ENCODE measurements at regions not wholly inside any gene's neighbourhood (a gene's known extent, or its start where the extent isn't known, plus 50 kb on each side); places are given as distances from the start of the nearest gene placed in this dataset.

GRCh38 chr2:128494307-128494639 lies 175.6 kb upstream of the HS6ST1 start:
- no peak overlapping the region for H3K27ac ChIP-seq
- H3K4me1 ChIP-seq = peaks cover 16% of the 10 kb centered on the region
- Mint-ChIP-seq H3K9me3 (peaks cover 2% of the 10 kb centered on the region), H3K27me3 (ENCODE audit: insufficient read depth, low read depth) (peaks cover 5% of the 10 kb centered on the region), H3K27ac (no peak overlapping the region), H3K4me3 (no peak overlapping the region), H3K36me3 (no peaks in the 10 kb centered on the region), H3K4me1 (peaks cover 30% of the 10 kb centered on the region)
- no peaks in the 10 kb centered on the region for H4K20me1 ChIP-seq (ENCODE audit: low read depth)
- no peak overlapping the region for H3K4me2 ChIP-seq
- peaks cover 9% of the 10 kb centered on the region for H3F3A ChIP-seq (ENCODE audit: low read depth)
- no peaks in the 10 kb centered on the region for H3K27me3 ChIP-seq
- TF ChIP-seq CTCF (IDR thresholded peaks at IDR 0.05) (no peak), EZH2phosphoT487 (IDR thresholded peaks at IDR 0.05) (no peak), EZH2 (IDR thresholded peaks at IDR 0.05) (no peak)
- H2AFZ ChIP-seq (replicated peaks) = no peak overlapping the region
- no peak overlapping the region for H3K4me3 ChIP-seq
- no peaks in the 10 kb centered on the region for H3K79me2 ChIP-seq (ENCODE audit: low read depth)
- no peaks in the 10 kb centered on the region for H3K9me3 ChIP-seq (ENCODE audit: low read depth)
- H3K36me3 ChIP-seq = no peaks in the 10 kb centered on the region
- DNase-seq (ENCODE audit: low spot score) = no peak
- H3K9ac ChIP-seq = no peak overlapping the region

DNA sequence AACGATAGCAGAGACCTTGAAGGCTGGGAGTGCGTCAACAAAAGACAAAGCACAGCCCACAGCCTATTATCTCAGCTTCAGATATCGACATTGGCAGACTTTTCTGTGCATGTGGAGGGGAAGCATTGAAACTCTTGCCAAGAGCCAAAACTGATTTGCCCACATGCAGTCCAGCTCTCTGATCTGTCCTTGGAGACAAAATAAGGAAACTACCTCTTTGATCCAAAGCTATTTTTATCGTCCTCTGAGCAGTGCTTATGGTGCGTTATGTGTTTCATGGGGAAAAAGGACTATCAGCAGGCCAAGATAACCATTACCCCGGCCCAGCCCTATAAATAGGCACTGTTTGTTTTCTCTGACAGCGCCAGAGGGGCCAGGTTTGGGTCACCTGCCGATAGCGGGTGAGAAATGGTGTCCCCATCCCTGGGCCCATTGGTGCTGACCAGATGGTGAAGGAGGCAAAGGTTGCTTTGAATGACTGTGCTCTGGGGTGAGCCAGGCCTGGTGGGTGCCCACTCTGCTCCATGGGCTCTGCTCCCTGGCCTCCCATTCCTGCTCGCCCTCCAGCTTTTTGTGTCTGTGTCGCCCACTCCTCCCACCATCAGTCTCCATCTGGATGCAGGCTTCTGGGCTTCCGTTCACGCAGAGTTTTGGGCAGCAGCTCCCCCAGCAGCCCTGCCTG lies 176.1 kb upstream of the HS6ST1 start:
- no peak overlapping the region for H3K4me2 ChIP-seq
- H3K79me2 ChIP-seq (ENCODE audit: low read depth) = no peaks in the 10 kb centered on the region
- no peaks in the 10 kb centered on the region for H3K27me3 ChIP-seq
- peaks cover 25% of the 10 kb centered on the region for H3K4me1 Mint-ChIP-seq
- H3K4me3 ChIP-seq = no peak overlapping the region
- peaks cover 6% of the 10 kb centered on the region for H3K27me3 Mint-ChIP-seq (ENCODE audit: insufficient read depth, low read depth)
- peaks cover 2% of the 10 kb centered on the region for H3K9me3 Mint-ChIP-seq
- no peak overlapping the region for H3K27ac Mint-ChIP-seq
- no peak overlapping the region for H3K4me3 Mint-ChIP-seq
- no peaks in the 10 kb centered on the region for H3K36me3 ChIP-seq
- no peak for TF ChIP-seq CTCF (IDR thresholded peaks at IDR 0.05)
- TF ChIP-seq EZH2 (IDR thresholded peaks at IDR 0.05) = no peak
- TF ChIP-seq EZH2phosphoT487 (IDR thresholded peaks at IDR 0.05) = no peak
- no peaks in the 10 kb centered on the region for H4K20me1 ChIP-seq (ENCODE audit: low read depth)
- H2AFZ ChIP-seq (replicated peaks) = no peak overlapping the region
- H3K4me1 ChIP-seq = peaks cover 12% of the 10 kb centered on the region
- no peak overlapping the region for H3K9ac ChIP-seq
- no peaks in the 10 kb centered on the region for H3K36me3 Mint-ChIP-seq
- H3K27ac ChIP-seq = no peak overlapping the region
- peaks cover 9% of the 10 kb centered on the region for H3F3A ChIP-seq (ENCODE audit: low read depth)
- DNase-seq (ENCODE audit: low spot score) = no peak
- no peaks in the 10 kb centered on the region for H3K9me3 ChIP-seq (ENCODE audit: low read depth)

DNA sequence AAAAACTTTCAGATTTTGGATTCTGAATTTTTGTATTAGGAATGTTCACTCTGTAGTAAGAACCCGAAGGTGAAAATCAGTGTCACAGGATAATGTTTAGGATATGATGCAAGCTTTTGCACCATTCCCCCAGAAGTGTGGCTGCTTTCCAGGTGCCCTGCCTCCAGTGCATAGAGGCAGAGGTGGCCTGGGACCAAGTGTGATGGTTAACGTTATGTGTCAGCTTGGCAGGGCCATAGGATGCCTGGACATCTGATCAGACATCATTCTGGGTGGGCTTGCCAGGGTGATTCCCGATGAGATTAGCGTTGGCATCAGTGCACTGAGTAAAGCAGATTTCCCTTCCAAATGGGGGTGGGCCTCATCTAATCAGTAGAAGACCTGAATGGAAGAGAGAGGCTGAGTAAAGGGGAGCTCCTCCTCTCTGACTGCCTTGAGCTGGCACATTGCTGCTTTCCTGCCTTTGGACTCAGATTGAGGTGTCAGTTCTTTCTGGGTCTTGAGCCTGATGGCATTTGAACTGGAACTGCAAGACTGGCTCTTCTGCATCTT lies 177.4 kb upstream of the HS6ST1 start:
- H3K9me3 ChIP-seq (ENCODE audit: low read depth) = no peaks in the 10 kb centered on the region
- no peak overlapping the region for H2AFZ ChIP-seq (replicated peaks)
- H3K4me2 ChIP-seq = no peak overlapping the region
- no peak overlapping the region for H3K9ac ChIP-seq
- no peak overlapping the region for H3K27ac Mint-ChIP-seq
- no peak overlapping the region for H3K27ac ChIP-seq
- no peaks in the 10 kb centered on the region for H3K36me3 Mint-ChIP-seq
- TF ChIP-seq CTCF (IDR thresholded peaks at IDR 0.05) (no peak), EZH2phosphoT487 (IDR thresholded peaks at IDR 0.05) (no peak), EZH2 (IDR thresholded peaks at IDR 0.05) (no peak)
- peaks cover 6% of the 10 kb centered on the region for H3K27me3 Mint-ChIP-seq (ENCODE audit: insufficient read depth, low read depth)
- H3K4me1 Mint-ChIP-seq = peaks cover 17% of the 10 kb centered on the region
- no peak for DNase-seq (ENCODE audit: low spot score)
- H3K27me3 ChIP-seq = no peaks in the 10 kb centered on the region
- H3K9me3 Mint-ChIP-seq = peaks cover 2% of the 10 kb centered on the region
- peaks cover 12% of the 10 kb centered on the region for H3K4me1 ChIP-seq
- H3K79me2 ChIP-seq (ENCODE audit: low read depth) = no peaks in the 10 kb centered on the region
- no peaks in the 10 kb centered on the region for H3K36me3 ChIP-seq
- no peaks in the 10 kb centered on the region for H4K20me1 ChIP-seq (ENCODE audit: low read depth)
- H3K4me3 ChIP-seq = no peak overlapping the region
- peaks cover 9% of the 10 kb centered on the region for H3F3A ChIP-seq (ENCODE audit: low read depth)
- H3K4me3 Mint-ChIP-seq = no peak overlapping the region

Measured in neural progenitor cell (in vitro differentiated cells).